ENCODE measurements at regions not wholly inside any gene's neighbourhood (a gene's known extent, or its start where the extent isn't known, plus 50 kb on each side); places are given as distances from the start of the nearest gene placed in this dataset.
A peak's percentile ranks its signal among the peaks of the same experiment; 100 is the strongest.

DNA sequence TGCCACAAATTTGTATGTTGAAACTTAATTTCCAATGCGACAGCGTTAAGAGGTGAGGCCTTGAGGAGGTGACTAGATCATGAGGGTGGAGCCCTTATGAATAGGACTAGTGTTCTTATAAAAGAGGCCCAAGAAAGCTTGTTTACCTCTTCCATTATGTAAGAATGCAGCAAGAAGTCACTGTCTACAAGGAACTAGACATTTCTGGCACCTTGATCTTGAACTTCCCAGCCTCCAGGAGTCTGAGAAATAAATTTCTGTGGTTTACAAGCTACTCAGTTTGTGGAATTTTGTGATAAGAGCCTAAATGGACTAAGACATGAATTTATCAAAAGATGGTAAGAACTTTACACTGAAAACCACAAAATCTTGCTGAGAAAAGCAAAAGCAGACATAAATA, 173.6 kb upstream of the SGK1 start:
- Histone ChIP-seq H3K18ac (ENCODE audit: extremely low read depth, low read length) (no peak overlapping the region), H3K56ac (replicated peaks; ENCODE audit: insufficient read length, low read depth, low read length) (no peak overlapping the region), H3K27me3 (replicated peaks in 1 of 4; ENCODE audit: control insufficient read depth in 3 of 4, extremely low read depth in 1 of 4, insufficient read depth in 3 of 4, low read length in 3 of 4) (no peaks in the 10 kb centered on the region), H2BK15ac (ENCODE audit: low read length) (no peak overlapping the region), H3K23ac (ENCODE audit: insufficient read length) (no peak overlapping the region), H4K20me1 (replicated peaks in 1 of 2; ENCODE audit: control insufficient read depth in 1 of 2, insufficient read depth in 2 of 2, low read length in 2 of 2) (no peaks in the 10 kb centered on the region), H3K14ac (ENCODE audit: insufficient read length) (no peak overlapping the region), H3K9me3 (ENCODE audit: insufficient read depth in 2 of 2, low read depth in 1 of 2, low read length in 1 of 2) (no peaks in the 10 kb centered on the region), H3K4me2 (ENCODE audit: insufficient read depth in 1 of 2, low read depth in 2 of 2, low read length in 2 of 2) (no peak overlapping the region), H2BK12ac (ENCODE audit: low read depth, low read length) (no peak overlapping the region), H3K79me1 (ENCODE audit: low read depth, low read length) (no peaks in the 10 kb centered on the region), H3K79me2 (ENCODE audit: control insufficient read depth in 1 of 2, insufficient read depth in 2 of 2, low read length in 2 of 2) (no peaks in the 10 kb centered on the region), H3K23me2 (ENCODE audit: low read depth, low read length) (no peaks in the 10 kb centered on the region), H2AK5ac (ENCODE audit: low read depth, low read length) (no peak overlapping the region), H3K4ac (replicated peaks; ENCODE audit: insufficient read length, low read depth, low read length) (no peak overlapping the region), H2AFZ (ENCODE audit: low read length) (0 out of 2 replicates have a peak overlapping the region, but pooled peaks have one; percentile 40), H2BK120ac (replicated peaks; ENCODE audit: low read depth, low read length) (no peak overlapping the region), H3K4me3 (ENCODE audit: extremely low read depth in 1 of 4, insufficient read depth in 2 of 4, low read depth in 3 of 4, low read length in 4 of 4) (no peak overlapping the region), H3K9ac (replicated peaks in 1 of 4; ENCODE audit: extremely low read depth in 1 of 4, low read depth in 3 of 4, low read length in 3 of 4) (no peak overlapping the region), H3K36me3 (ENCODE audit: control insufficient read depth in 2 of 4, insufficient read depth in 4 of 4, low read length in 3 of 4) (no peaks in the 10 kb centered on the region; a peak in 1 of 8 replicates), H3K4me1 (replicated peaks in 1 of 4; ENCODE audit: control insufficient read depth in 3 of 4, insufficient read depth in 4 of 4, low read length in 3 of 4) (no peaks in the 10 kb centered on the region; a peak in 1 of 7 replicates), H4K5ac (ENCODE audit: insufficient read length, low read depth, low read length) (no peak overlapping the region), H2BK20ac (ENCODE audit: low read length) (no peak overlapping the region), H4K8ac (ENCODE audit: extremely low read depth, insufficient read depth, low read length) (no peak overlapping the region), H2BK5ac (ENCODE audit: low read depth, low read length) (no peak overlapping the region), H4K91ac (replicated peaks; ENCODE audit: insufficient read length, low read length) (no peak overlapping the region), H3K27ac (ENCODE audit: low read depth, low read length) (no peak overlapping the region)
- WGBS, 2 experiments (ENCODE audit: extremely low coverage in 1 of 2, insufficient coverage in 1 of 2, insufficient read length in 1 of 2, insufficient replicate concordance in 2 of 2, low coverage in 1 of 2, low lambda C conversion rate in 2 of 2, missing lambda C conversion rate in 1 of 2) = 96% methylated on average over 2 of the region's 2 CpGs; no CpG with 5 or more reads in 1 of the 2 experiments
- CTCF ChIA-PET (ENCODE audit: partially characterized antibody) = no interaction called here
- DNase-seq (ENCODE audit: low read depth in 1 of 2, low spot score in 2 of 2) (no peak), FAIRE-seq (no peak)
- POLR2A ChIA-PET (ENCODE audit: partially characterized antibody) = no interaction called here
- TF ChIP-seq NRF1 (IDR thresholded peaks at IDR 0.05; ENCODE audit: low read depth, low read length) (no peak), CREB1 (IDR thresholded peaks at IDR 0.05) (no peak), SP1 (IDR thresholded peaks at IDR 0.05; ENCODE audit: low read depth, low read length) (no peak), TAF1 (IDR thresholded peaks at IDR 0.05; ENCODE audit: low read depth, low read length) (no peak), TAF7 (optimal IDR thresholded peaks at IDR 0.05; ENCODE audit: borderline replicate concordance, low read depth, low read length) (no peak), KDM1A (IDR thresholded peaks at IDR 0.05; ENCODE audit: borderline replicate concordance, low read length) (no peak), POU5F1 (IDR thresholded peaks at IDR 0.05; ENCODE audit: low read depth, low read length) (no peak), GABPA (IDR thresholded peaks at IDR 0.05; ENCODE audit: borderline replicate concordance, insufficient read depth, low read length) (no peak), RAD21 (IDR thresholded peaks at IDR 0.05 in 1 of 2, conservative IDR thresholded peaks at IDR 0.05 in 1 of 2; ENCODE audit: low read depth in 2 of 2, low read length in 2 of 2) (no peak)
- TF ChIP-seq, protein P1, sequence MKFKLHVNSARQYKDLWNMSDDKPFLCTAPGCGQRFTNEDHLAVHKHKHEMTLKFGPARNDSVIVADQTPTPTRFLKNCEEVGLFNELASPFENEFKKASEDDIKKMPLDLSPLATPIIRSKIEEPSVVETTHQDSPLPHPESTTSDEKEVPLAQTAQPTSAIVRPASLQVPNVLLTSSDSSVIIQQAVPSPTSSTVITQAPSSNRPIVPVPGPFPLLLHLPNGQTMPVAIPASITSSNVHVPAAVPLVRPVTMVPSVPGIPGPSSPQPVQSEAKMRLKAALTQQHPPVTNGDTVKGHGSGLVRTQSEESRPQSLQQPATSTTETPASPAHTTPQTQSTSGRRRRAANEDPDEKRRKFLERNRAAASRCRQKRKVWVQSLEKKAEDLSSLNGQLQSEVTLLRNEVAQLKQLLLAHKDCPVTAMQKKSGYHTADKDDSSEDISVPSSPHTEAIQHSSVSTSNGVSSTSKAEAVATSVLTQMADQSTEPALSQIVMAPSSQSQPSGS (IDR thresholded peaks at IDR 0.05; ENCODE audit: low read length) = no peak
- TF ChIP-seq, protein P2, sequence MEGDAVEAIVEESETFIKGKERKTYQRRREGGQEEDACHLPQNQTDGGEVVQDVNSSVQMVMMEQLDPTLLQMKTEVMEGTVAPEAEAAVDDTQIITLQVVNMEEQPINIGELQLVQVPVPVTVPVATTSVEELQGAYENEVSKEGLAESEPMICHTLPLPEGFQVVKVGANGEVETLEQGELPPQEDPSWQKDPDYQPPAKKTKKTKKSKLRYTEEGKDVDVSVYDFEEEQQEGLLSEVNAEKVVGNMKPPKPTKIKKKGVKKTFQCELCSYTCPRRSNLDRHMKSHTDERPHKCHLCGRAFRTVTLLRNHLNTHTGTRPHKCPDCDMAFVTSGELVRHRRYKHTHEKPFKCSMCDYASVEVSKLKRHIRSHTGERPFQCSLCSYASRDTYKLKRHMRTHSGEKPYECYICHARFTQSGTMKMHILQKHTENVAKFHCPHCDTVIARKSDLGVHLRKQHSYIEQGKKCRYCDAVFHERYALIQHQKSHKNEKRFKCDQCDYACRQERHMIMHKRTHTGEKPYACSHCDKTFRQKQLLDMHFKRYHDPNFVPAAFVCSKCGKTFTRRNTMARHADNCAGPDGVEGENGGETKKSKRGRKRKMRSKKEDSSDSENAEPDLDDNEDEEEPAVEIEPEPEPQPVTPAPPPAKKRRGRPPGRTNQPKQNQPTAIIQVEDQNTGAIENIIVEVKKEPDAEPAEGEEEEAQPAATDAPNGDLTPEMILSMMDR (IDR thresholded peaks at IDR 0.05; ENCODE audit: control extremely low read depth in 1 of 3, insufficient read depth in 1 of 3, low read depth in 1 of 3, low read length in 3 of 3) = no peak
